Type B pancreatic cell (in vitro differentiated cells): ENCODE measurements at regions not wholly inside any gene's neighbourhood (a gene's known extent, or its start where the extent isn't known, plus 50 kb on each side); places are given as distances from the start of the nearest gene placed in this dataset.

Experiments
- DNase-seq: peaks from one replicate; pipeline ENCODE4 v3.0.0; 2021; ENCODE audit warnings: mixed read lengths; ENCODE audit not compliant: unreplicated experiment; ENCODE audit errors: extremely low spot score
- H3K27ac Mint-ChIP-seq: 2 replicates; pipeline ENCODE4 v1.8.0; 2021; ENCODE audit warnings: mild to moderate bottlenecking, mixed read lengths
- H3K27me3 Mint-ChIP-seq: 2 replicates; pipeline ENCODE4 v1.8.0; 2021; ENCODE audit warnings: mixed read lengths
- H3K36me3 Mint-ChIP-seq: 2 replicates; pipeline ENCODE4 v1.8.0; 2021; ENCODE audit warnings: mixed read lengths
- H3K4me1 Mint-ChIP-seq: one replicate; pipeline ENCODE4 v1.8.0; 2021; ENCODE audit warnings: mixed read lengths; ENCODE audit not compliant: unreplicated experiment
- H3K4me3 Mint-ChIP-seq: 2 replicates; pipeline ENCODE4 v1.8.0; 2021; ENCODE audit warnings: mild to moderate bottlenecking, mixed read lengths
- H3K9me3 Mint-ChIP-seq: 2 replicates; pipeline ENCODE4 v1.8.0; 2021; ENCODE audit warnings: mixed read lengths
- TF ChIP-seq, protein P1 (sequence below): fragments of 200-600 bp; sonication (generic); conservative IDR thresholded peaks from 2 replicates; pipeline ENCODE4 v1.5.0; 2021; ENCODE audit warnings: antibody characterized with exemption, mild to moderate bottlenecking

DNA sequence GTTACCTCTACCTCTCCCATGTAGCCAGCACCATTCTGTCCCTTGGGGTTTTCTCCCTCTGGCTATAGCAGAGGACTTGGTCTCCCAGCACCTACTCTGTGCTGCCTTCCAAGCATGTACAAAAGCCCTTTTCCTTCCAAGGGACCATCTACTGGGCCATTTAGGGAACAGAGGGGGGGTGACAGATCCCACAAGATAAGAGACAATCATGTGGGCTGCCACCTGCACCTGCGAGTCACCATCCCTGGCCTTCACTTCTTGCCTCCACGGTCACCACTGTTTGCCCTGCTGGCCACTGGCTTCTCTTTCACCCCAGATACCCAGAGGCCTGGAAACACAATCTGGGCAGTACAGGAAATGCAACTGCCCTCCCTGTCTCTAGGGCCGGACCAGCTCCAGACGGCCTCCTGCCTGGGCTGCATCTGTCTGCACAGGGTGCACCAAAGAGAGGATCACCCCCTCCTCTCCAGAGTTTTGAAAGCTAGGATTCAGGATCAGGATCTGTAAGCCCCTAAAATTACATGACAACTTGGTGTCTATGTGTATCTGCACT, 160.8 kb upstream of the NECTIN1 start:
- peaks cover 23% of the 10 kb centered on the region for H3K4me1 Mint-ChIP-seq
- H3K27me3 Mint-ChIP-seq = peaks cover 33% of the 10 kb centered on the region
- DNase-seq = no peak
- TF ChIP-seq, protein P1, sequence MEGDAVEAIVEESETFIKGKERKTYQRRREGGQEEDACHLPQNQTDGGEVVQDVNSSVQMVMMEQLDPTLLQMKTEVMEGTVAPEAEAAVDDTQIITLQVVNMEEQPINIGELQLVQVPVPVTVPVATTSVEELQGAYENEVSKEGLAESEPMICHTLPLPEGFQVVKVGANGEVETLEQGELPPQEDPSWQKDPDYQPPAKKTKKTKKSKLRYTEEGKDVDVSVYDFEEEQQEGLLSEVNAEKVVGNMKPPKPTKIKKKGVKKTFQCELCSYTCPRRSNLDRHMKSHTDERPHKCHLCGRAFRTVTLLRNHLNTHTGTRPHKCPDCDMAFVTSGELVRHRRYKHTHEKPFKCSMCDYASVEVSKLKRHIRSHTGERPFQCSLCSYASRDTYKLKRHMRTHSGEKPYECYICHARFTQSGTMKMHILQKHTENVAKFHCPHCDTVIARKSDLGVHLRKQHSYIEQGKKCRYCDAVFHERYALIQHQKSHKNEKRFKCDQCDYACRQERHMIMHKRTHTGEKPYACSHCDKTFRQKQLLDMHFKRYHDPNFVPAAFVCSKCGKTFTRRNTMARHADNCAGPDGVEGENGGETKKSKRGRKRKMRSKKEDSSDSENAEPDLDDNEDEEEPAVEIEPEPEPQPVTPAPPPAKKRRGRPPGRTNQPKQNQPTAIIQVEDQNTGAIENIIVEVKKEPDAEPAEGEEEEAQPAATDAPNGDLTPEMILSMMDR = no peak
- no peaks in the 10 kb centered on the region for H3K9me3 Mint-ChIP-seq
- H3K36me3 Mint-ChIP-seq = no peaks in the 10 kb centered on the region
- H3K4me3 Mint-ChIP-seq = no peak overlapping the region
- no peak overlapping the region for H3K27ac Mint-ChIP-seq

DNA sequence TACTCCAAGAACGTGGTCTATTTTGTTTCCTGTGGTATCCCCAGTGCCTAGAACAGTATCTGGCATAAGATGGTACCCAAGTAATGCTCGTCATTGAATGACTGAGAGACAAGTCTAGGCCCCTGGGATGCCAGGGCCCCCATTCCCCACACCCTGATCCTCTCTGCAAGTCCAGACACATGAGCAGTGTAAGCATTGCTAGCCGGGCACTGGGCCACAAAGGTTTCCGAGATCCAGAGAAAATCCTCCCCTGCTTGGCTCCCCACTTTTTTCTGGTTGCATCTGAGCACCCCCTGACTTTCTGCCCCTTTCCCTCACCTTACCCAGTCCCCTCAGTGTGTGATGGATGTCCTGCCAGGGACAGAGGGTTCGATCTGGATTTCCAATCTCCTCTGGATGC, 160.1 kb upstream of the NECTIN1 start:
- H3K27ac Mint-ChIP-seq = no peak overlapping the region
- TF ChIP-seq, protein P1 = no peak
- no peaks in the 10 kb centered on the region for H3K36me3 Mint-ChIP-seq
- H3K9me3 Mint-ChIP-seq = no peaks in the 10 kb centered on the region
- DNase-seq = no peak
- no peak overlapping the region for H3K4me3 Mint-ChIP-seq
- H3K27me3 Mint-ChIP-seq = peaks cover 39% of the 10 kb centered on the region
- H3K4me1 Mint-ChIP-seq = peaks cover 23% of the 10 kb centered on the region

DNA sequence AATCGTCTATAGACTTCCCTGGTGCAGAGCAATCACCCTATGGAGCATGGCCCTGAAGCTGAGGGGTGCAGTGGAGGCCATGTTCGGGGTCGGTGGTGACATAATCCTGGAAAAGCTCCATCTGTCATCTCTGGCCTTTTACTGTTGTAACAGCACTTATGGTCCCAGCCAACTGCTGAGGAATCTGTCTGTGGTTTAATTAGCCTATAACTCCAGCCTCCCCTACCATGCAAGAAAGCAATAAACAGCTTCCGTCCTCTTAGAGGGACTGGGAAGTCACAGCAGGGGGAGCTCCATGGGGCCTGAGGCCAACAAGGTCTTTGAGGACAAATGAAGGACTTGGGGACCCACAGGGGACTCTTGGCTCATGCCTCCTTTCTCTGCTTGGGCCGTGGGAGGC, 159.1 kb upstream of the NECTIN1 start:
- DNase-seq = no peak
- no peak overlapping the region for H3K27ac Mint-ChIP-seq
- H3K9me3 Mint-ChIP-seq = no peaks in the 10 kb centered on the region
- no peaks in the 10 kb centered on the region for H3K36me3 Mint-ChIP-seq
- TF ChIP-seq, protein P1 = no peak
- no peak overlapping the region for H3K4me3 Mint-ChIP-seq
- peaks cover 39% of the 10 kb centered on the region for H3K27me3 Mint-ChIP-seq
- peaks cover 23% of the 10 kb centered on the region for H3K4me1 Mint-ChIP-seq

DNA sequence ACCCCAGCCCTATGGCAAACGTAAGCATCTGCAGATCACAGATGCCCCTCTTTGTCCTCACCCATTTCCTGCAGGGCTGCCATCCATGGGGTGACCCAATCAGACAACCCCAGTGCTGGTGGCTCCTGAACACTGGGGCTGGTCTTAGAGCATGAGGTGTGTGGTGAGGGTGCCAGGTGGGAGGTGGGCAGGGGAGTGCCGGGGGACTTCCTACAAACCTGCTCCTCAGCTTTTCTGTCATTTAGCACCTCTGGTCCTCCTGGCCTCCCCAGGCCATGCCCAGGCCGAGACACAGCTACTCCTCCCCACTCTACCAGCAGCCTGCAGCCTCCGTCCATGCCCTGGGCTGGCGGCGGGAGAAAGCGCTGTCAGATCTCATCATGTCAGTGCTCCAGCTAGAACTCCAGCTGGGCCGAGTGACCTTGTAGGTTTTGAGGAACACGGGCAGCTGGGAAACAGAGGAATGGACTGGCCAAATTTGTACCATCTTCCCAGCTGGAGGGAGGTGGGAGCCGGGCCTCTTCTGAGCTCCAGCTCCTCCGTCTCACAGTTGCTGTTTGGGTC, 157.7 kb upstream of the NECTIN1 start:
- Mint-ChIP-seq H3K27me3 (peaks cover 26% of the 10 kb centered on the region), H3K9me3 (no peaks in the 10 kb centered on the region), H3K4me1 (peaks cover 13% of the 10 kb centered on the region), H3K4me3 (no peak overlapping the region), H3K36me3 (no peaks in the 10 kb centered on the region), H3K27ac (no peak overlapping the region)
- no peak for DNase-seq
- TF ChIP-seq, protein P1 = no peak

DNA sequence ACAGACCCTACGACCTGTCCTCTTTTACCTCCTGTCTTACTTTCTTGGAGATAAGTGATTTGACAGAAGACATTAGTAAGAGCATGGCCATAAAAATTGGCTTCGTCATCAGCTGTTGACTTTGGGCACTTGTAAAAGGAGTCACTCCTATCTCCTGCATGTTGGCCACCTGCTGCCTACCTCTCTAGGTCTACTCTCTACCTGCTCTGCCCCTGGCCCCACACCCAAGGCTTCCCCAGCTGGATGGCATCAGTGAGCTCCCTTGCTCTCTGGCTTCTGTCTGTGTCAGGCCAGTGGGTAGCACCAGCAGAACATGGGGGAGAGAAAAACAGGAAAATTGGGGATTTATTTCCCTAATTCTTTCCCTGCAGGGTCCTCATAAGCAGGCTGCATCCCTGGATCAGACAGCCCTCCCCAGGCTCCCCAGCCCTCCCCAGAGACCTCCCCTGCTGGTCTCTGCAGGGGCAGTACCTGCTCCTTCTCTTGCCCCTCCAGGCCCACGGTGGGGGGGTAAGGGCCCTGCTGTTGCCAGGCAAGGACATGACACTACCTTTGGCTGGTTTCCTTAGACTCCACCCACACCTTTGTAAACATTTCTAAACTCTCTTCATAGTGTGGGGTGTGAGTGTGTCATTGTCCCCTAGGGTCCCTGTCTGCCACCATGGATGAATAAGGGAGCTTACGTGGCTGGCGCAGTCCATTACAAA, 157.0 kb upstream of the NECTIN1 start:
- Mint-ChIP-seq H3K36me3 (no peaks in the 10 kb centered on the region), H3K4me1 (peaks cover 9% of the 10 kb centered on the region), H3K27ac (no peak overlapping the region), H3K9me3 (no peaks in the 10 kb centered on the region), H3K27me3 (peaks cover 24% of the 10 kb centered on the region), H3K4me3 (no peak overlapping the region)
- DNase-seq = no peak
- TF ChIP-seq, protein P1 = no peak
